Subcutaneous abdominal adipose tissue (tissue), 5 donors: ENCODE measurements at regions not wholly inside any gene's neighbourhood (a gene's known extent, or its start where the extent isn't known, plus 50 kb on each side); places are given as distances from the start of the nearest gene placed in this dataset.

ENCODE experiments used
- H3K27ac ChIP-seq: one replicate; pipeline ENCODE4 v1.7.0; 2013; ENCODE audit warnings: low read depth, mild to moderate bottlenecking, inconsistent platforms, low read length, moderate library complexity
- H3K27me3 ChIP-seq, 5 donors: one replicate each; pipeline ENCODE4 v1.7.0; 2013; ENCODE audit warnings: low read length in 5 of 5, inconsistent platforms in 1 of 5; ENCODE audit not compliant: control insufficient read depth in 5 of 5, insufficient read depth in 4 of 5
- H3K36me3 ChIP-seq, 5 donors: one replicate each; pipeline ENCODE4 v1.7.0; 2013; ENCODE audit warnings: low read length in 5 of 5; ENCODE audit not compliant: control insufficient read depth in 5 of 5, insufficient read depth in 5 of 5
- H3K4me1 ChIP-seq, 5 donors: one replicate each; pipeline ENCODE4 v1.7.0; 2013; ENCODE audit warnings: low read length in 5 of 5, mild to moderate bottlenecking in 3 of 5, moderate library complexity in 1 of 5; ENCODE audit not compliant: control insufficient read depth in 5 of 5, insufficient read depth in 5 of 5
- H3K4me3 ChIP-seq, 5 donors: one replicate each; pipeline ENCODE4 v1.7.0; 2013; ENCODE audit warnings: low read length in 5 of 5, low read depth in 1 of 5
- H3K9ac ChIP-seq, 5 donors: one replicate each; pipeline ENCODE4 v1.7.0; 2013; ENCODE audit warnings: low read length in 5 of 5, mild to moderate bottlenecking in 4 of 5, moderate library complexity in 3 of 5
- H3K9me3 ChIP-seq, 5 donors: one replicate each; pipeline ENCODE4 v1.7.0; 2013; ENCODE audit warnings: low read length in 5 of 5; ENCODE audit not compliant: control insufficient read depth in 5 of 5
- donor health status: healthy.
- donor health status: healthy.
- donor health status: healthy.
- donor health status: healthy.
- donor health status: healthy.

DNA sequence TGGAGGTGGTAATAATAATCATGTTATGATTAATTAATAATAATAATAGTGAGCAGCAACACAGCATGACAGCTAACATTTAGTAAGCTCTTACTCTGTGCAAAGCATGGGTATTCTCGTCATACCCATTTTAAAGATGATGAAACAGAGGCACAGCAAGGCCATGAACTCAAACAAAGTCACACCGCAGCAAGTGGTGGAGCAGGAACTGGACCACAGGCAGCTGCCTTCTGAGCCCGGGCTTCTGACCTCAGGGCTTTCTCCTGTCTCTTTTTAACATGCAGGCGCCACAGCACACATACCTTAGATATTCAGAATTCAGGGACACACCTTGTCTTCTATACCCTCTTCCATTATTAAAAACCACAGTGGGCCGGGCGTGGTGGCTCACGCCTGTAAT, 50.7 kb upstream of the SPATA12 start:
- Histone ChIP-seq H3K27me3 (no peaks in the 10 kb centered on the region), H3K4me3 (no peak overlapping the region), H3K4me1 (peaks cover 21 to 45% (median 35%) of the 10 kb centered on the region in 5 donors), H3K36me3 (no peaks in the 10 kb centered on the region), H3K27ac (no peak overlapping the region), H3K9me3 (no peaks in the 10 kb centered on the region), H3K9ac (no peak overlapping the region)

DNA sequence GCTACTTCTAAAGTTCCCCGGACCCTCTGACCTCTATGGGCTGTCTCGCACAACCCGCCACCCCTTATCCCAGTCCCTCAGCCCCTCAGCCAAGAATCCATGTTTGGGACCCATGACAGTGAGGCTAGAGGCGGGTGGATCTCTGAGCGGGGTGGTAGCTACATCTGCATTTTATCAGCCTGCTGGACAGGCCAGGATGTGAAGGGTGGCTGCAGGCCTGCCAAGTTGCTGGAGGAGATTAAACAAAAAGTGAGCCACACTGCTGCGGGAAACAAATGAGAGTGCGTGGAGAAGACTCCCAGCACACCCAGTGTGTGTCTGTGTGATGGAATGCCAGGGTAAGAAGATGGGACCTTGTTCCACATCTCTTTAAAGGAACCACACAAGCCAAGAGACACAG, 51.1 kb upstream of the SPATA12 start:
- no peaks in the 10 kb centered on the region for H3K27me3 ChIP-seq
- H3K9me3 ChIP-seq: no peaks in the 10 kb centered on the region
- H3K27ac ChIP-seq: peak overlapping the region; percentile 89

DNA sequence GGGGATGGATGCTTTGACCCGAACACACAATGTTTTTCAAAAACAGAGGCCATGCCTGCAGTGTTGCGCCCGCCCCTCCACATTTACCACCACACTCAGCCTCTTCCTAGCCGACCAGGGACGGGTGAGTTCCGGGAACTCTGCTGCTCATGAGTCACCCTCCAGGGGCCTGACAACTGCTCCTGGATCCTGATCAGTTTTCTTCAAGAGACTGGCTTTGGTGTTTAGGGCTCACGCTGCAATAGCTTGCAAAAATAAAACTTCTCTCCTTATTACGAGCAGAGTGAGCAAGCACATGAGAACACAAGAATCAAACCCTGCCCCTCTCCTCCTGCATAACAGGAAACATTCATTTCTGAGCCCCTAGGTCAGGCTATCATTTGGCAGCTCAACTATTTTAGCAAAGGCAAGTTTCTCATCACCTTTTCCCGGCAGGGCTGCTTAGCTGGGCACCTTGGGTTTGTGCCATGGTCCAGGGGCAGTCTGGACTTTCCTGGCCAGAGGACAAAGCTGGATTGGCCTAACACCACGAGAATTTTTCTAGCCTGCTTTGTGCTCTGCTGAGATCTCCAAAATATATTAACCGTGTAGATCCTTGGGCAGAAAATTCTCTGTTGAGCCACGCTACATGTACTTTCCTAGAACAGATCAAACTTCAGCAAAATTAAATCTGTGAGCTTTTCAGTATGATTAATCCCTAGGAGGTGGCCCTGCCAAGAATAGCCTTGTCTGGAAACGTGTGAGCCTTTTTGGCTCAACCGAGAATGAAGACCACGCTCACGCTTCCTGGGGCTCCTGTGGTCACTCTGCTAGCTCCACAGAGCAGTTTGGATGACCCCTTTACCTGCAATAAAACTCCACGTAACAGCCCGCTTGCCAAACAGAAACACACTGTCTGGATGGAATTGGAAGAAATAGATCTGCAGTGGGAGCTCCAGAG, 52.7 kb upstream of the SPATA12 start:
- Histone ChIP-seq H3K27me3 (no peaks in the 10 kb centered on the region), H3K4me3 (peak overlapping the region in 1 of 5 donors; percentile 17), H3K27ac (peak overlapping the region; percentile 89), H3K4me1 (peaks cover 24 to 51% (median 35%) of the 10 kb centered on the region in 5 donors), H3K36me3 (no peaks in the 10 kb centered on the region), H3K9me3 (peaks cover 0 to 5% (median 4%) of the 10 kb centered on the region in 5 donors), H3K9ac (peak overlapping the region; percentile 2 to 70 (median 24))

More for the DNA sequence above, 51.1 kb upstream of the SPATA12 start:
- H3K36me3 ChIP-seq: no peaks in the 10 kb centered on the region
- no peak overlapping the region for H3K4me3 ChIP-seq
- H3K9ac ChIP-seq: no peak overlapping the region
- peaks cover 21 to 46% (median 35%) of the 10 kb centered on the region in 5 donors for H3K4me1 ChIP-seq

DNA sequence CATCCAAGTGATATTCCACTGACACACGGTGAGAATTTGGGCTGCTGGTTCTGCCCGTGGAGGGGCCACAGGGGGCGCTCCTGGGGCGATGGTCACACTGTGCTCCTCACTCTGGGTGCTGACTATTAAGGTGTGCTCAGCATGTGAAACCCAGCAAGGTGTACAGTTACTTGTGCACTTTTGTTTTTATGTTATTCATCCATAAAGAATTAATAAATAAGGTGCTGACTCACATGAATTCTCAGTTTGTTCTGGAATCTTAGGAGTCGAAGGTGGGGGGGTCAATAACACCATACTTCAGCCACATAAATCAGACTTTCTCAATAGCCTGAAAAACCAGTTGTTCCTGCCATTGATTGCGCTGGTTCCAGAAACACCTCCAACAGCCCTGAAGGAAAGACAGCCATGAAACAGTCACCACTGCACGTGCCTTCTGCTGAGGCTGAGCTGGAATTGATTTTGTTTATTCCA, 53.5 kb upstream of the SPATA12 start:
- Histone ChIP-seq H3K4me1 (peaks cover 24 to 51% (median 35%) of the 10 kb centered on the region in 5 donors), H3K36me3 (no peaks in the 10 kb centered on the region), H3K9ac (peak overlapping the region in 1 of 5 donors; percentile 16), H3K27me3 (no peaks in the 10 kb centered on the region), H3K4me3 (no peak overlapping the region), H3K9me3 (peaks cover 0 to 5% (median 4%) of the 10 kb centered on the region in 5 donors), H3K27ac (peak overlapping the region; percentile 89)

DNA sequence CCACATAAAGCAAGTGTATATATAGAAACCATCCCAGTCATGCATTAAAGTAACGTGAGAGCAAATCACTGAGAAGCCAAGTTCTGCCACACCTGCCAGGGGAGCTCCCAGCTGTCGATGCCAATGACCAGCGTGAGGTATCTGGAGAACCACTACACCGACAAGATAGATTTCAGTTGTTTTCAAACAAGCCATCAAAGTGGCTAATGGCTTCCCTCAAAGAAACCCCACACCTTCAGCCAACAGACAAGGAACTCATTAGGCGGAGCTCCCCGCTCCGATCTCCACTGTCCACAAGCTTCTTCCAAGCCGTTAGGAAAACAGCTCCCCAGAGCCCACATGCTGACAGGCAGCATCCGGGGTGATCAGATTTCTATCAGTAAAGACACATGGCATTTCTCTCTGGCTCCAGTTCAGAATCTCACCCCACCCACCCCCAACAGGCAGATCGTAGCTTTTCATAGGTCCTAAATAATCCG, 54.2 kb upstream of the SPATA12 start:
- Histone ChIP-seq H3K27me3 (no peaks in the 10 kb centered on the region), H3K9ac (no peak overlapping the region), H3K9me3 (peaks cover 0 to 5% (median 4%) of the 10 kb centered on the region in 5 donors), H3K27ac (peak overlapping the region; percentile 89), H3K4me1 (peaks cover 24 to 49% (median 35%) of the 10 kb centered on the region in 5 donors), H3K36me3 (no peaks in the 10 kb centered on the region), H3K4me3 (no peak overlapping the region)

DNA sequence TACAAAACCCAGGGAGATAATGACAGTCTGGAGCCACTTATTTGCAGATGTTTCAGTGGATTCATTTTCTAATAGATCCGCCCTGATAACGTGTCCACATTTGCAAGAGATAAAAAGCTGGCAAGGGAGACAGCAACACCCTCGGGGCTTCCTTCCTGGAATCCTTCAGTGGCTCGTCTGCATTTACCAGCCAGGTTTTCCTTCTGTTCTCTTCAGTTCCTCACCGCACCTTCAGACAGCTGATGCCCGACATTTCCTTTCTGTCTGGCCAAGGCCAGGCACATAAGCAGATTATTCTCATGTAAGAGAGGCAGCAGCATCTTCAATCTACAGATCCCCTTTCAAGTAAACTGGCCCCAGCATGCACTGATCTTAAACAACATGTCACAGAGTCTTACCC, 56.2 kb upstream of the SPATA12 start:
- Histone ChIP-seq H3K4me3 (no peak overlapping the region), H3K27me3 (no peaks in the 10 kb centered on the region), H3K9me3 (peaks cover 0 to 5% (median 4%) of the 10 kb centered on the region in 5 donors), H3K4me1 (peaks cover 21 to 42% (median 32%) of the 10 kb centered on the region in 5 donors), H3K27ac (no peak overlapping the region), H3K36me3 (no peaks in the 10 kb centered on the region), H3K9ac (no peak overlapping the region)

DNA sequence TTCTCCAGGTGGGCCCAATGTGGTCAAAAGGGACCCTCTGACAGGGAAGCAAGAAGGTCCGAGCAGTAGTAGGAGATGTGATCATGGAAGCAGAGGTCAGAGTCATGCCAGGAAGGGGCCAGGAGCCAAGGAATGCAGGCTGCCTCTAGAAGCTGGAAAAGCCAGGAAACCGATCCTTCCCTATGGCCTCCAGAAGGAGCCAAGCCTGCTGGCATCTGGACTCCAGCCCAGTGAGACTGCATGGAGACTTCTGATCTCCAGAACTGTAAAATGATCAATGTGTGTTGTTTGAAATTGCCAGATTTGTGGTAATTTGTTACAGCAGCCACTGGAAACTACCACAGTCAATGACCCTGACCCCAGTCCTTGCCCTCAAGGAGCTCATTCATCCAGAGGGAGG, 56.8 kb upstream of the SPATA12 start:
- H3K9me3 ChIP-seq: peaks cover 0 to 5% (median 4%) of the 10 kb centered on the region in 5 donors
- no peaks in the 10 kb centered on the region for H3K27me3 ChIP-seq
- H3K27ac ChIP-seq: no peak overlapping the region
- peaks cover 18 to 37% (median 28%) of the 10 kb centered on the region in 5 donors for H3K4me1 ChIP-seq
- no peaks in the 10 kb centered on the region for H3K36me3 ChIP-seq
- H3K9ac ChIP-seq: no peak overlapping the region
- peak overlapping the region in 1 of 5 donors; percentile 26 for H3K4me3 ChIP-seq

DNA sequence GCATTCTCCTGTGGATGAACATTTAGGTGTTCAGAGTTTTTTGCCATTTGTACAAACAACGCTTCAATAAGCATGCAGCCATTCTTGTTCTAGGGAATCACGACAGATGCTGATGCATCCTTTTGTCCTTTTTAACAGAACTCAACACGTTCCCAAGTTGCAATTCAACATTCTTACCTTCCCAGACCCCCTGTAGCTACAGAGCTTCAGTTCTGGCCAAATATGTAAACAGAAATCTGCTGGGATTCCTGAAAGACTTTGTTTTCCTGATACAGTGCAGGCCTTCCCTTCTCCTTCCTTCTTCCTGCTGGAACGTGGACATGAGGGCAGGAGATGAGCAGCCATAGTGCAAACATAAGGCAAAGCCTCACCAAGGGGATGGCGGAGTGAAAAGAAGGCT, 59.1 kb upstream of the SPATA12 start:
- no peak overlapping the region for H3K27ac ChIP-seq
- peaks cover 7 to 30% (median 13%) of the 10 kb centered on the region in 5 donors for H3K4me1 ChIP-seq
- H3K9ac ChIP-seq: no peak overlapping the region
- H3K9me3 ChIP-seq: peaks cover 0 to 5% (median 4%) of the 10 kb centered on the region in 5 donors
- H3K27me3 ChIP-seq: no peaks in the 10 kb centered on the region
- H3K4me3 ChIP-seq: no peak overlapping the region
- H3K36me3 ChIP-seq: no peaks in the 10 kb centered on the region

DNA sequence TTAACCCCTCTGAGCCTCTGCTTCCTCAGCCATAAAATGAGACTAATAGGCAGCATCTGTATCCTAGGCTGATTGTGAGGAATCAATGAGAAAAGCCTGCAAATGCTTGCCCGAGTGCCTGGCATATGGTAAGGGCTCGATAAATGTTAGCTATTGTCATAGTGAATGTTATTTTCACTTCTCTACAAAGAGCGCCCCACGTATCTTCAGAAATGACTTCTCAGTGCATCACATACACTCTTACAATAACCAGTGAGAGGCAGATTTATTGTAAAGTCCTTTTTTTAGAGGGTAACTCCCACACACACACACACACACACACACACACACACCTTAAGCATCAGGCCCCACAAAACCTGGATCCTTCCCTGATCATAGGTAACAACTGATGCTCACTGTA, 60.5 kb upstream of the SPATA12 start:
- H3K27me3 ChIP-seq: no peaks in the 10 kb centered on the region
- H3K9me3 ChIP-seq: peaks cover 0 to 5% (median 4%) of the 10 kb centered on the region in 5 donors
- H3K4me1 ChIP-seq: peaks cover 5 to 25% (median 10%) of the 10 kb centered on the region in 5 donors
- no peak overlapping the region for H3K27ac ChIP-seq
- H3K36me3 ChIP-seq: no peaks in the 10 kb centered on the region
- no peak overlapping the region for H3K9ac ChIP-seq
- H3K4me3 ChIP-seq: no peak overlapping the region

DNA sequence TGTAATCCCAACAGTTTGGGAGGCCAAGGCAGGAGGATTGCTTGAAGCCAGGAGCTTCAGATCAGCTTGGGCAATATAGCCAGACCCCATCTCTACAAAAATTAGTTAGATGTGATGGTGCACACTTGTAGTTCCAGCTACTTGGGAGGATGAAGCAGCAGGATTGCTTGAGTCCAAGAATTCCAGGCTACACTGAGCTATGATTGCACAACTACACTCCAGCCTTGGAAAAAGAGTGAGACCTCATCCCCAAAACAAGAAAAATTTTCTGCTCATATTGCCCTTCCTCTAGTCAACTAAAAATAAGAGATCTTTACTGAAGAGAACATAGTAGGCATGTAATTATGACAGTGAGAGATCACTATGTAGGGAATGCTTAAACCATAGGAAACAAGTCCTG, 60.9 kb upstream of the SPATA12 start:
- Histone ChIP-seq H3K9ac (no peak overlapping the region), H3K27me3 (no peaks in the 10 kb centered on the region), H3K27ac (no peak overlapping the region), H3K9me3 (peaks cover 0 to 5% (median 4%) of the 10 kb centered on the region in 5 donors), H3K4me3 (no peak overlapping the region), H3K36me3 (no peaks in the 10 kb centered on the region), H3K4me1 (peaks cover 5 to 25% (median 10%) of the 10 kb centered on the region in 5 donors)
